H1 (cell line): ENCODE measurements at regions not wholly inside any gene's neighbourhood (a gene's known extent, or its start where the extent isn't known, plus 50 kb on each side); places are given as distances from the start of the nearest gene placed in this dataset.
A peak's percentile ranks its signal among the peaks of the same experiment; 100 is the strongest.

Source experiments
- CTCF ChIA-PET: fragments of 300-600 bp; sonication (Branson Sonifier 250); formaldehyde crosslinking; loops from one replicate; lab custom pipeline; 2021; ENCODE audit not compliant: partially characterized antibody; lab: Charles Lee
- POLR2A ChIA-PET: fragments of 300-600 bp; sonication (Branson Sonifier 250); formaldehyde crosslinking; loops from one replicate; lab custom pipeline; 2021; ENCODE audit warnings: inconsistent platforms; ENCODE audit not compliant: partially characterized antibody; lab: Charles Lee
- DNase-seq, 2 experiments: peaks; one replicate each; pipeline versions ENCODE4 v3.0.0 to v3.0.0-alpha.2; 2010 to 2022; ENCODE audit warnings: low spot score in 2 of 2, low read depth in 1 of 2, mixed read lengths in 1 of 2
- FAIRE-seq: peaks from 2 replicates; lab custom pipeline; 2011; peaks lifted over from hg19 to GRCh38; lab: Jason Lieb, UNC
- H2AFZ ChIP-seq: 2 replicates; pipeline ENCODE4 v1.8.1; 2012; ENCODE audit warnings: low read length, inconsistent platforms
- H2AK5ac ChIP-seq: 2 replicates; pipeline ENCODE4 v1.6.1; 2013; ENCODE audit warnings: low read depth, low read length
- H2BK120ac ChIP-seq: replicated peaks from 2 replicates; pipeline ENCODE3; 2013; ENCODE audit warnings: low read depth, low read length, inconsistent platforms
- H2BK12ac ChIP-seq: 2 replicates; pipeline ENCODE4 v1.6.1; 2013; ENCODE audit warnings: low read depth, low read length
- H2BK15ac ChIP-seq: 2 replicates; pipeline ENCODE4 v1.6.1; 2013; ENCODE audit warnings: low read length
- H2BK20ac ChIP-seq: 2 replicates; pipeline ENCODE4 v1.6.1; 2013; ENCODE audit warnings: low read length
- H2BK5ac ChIP-seq: 2 replicates; pipeline ENCODE4 v1.6.1; 2013; ENCODE audit warnings: low read depth, low read length
- H3K14ac ChIP-seq: 2 replicates; pipeline ENCODE4 v1.6.1; 2013; ENCODE audit warnings: inconsistent platforms; ENCODE audit not compliant: insufficient read length
- H3K18ac ChIP-seq: 2 replicates; pipeline ENCODE4 v1.6.1; 2013; ENCODE audit warnings: low read length; ENCODE audit errors: extremely low read depth
- H3K23ac ChIP-seq: 2 replicates; pipeline ENCODE4 v1.6.1; 2013; ENCODE audit warnings: inconsistent platforms; ENCODE audit not compliant: insufficient read length
- H3K23me2 ChIP-seq: 2 replicates; pipeline ENCODE4 v1.6.1; 2013; ENCODE audit warnings: low read depth, low read length
- H3K27ac ChIP-seq: 2 replicates; pipeline ENCODE4 v1.6.1; 2011; ENCODE audit warnings: low read depth, low read length, inconsistent platforms
- H3K27me3 ChIP-seq, 4 experiments: replicated peaks in 1 of 4; 1 replicate in 1 of 4; 2 replicates in 3 of 4; pipeline versions ENCODE4 v1.6.1 to v1.8.1; 2011 to 2013; ENCODE audit warnings: low read length in 3 of 4, mild to moderate bottlenecking in 3 of 4, inconsistent platforms in 2 of 4, mixed read lengths in 2 of 4, moderate library complexity in 1 of 4; ENCODE audit not compliant: control insufficient read depth in 3 of 4, insufficient read depth in 3 of 4; ENCODE audit errors: extremely low read depth in 1 of 4
- H3K36me3 ChIP-seq, 4 experiments: 2 replicates each; pipeline versions ENCODE4 v1.6.1 to v1.8.1; 2011 to 2013; ENCODE audit warnings: mild to moderate bottlenecking in 4 of 4, low read length in 3 of 4, moderate library complexity in 2 of 4, control low read depth in 1 of 4, inconsistent platforms in 1 of 4; ENCODE audit not compliant: insufficient read depth in 4 of 4, control insufficient read depth in 2 of 4
- H3K4ac ChIP-seq: replicated peaks from 2 replicates; pipeline ENCODE3; 2013; ENCODE audit warnings: low read length, low read depth, mixed read lengths, inconsistent platforms; ENCODE audit not compliant: insufficient read length
- H3K4me1 ChIP-seq, 4 experiments: replicated peaks in 1 of 4; 1 replicate in 1 of 4; 2 replicates in 3 of 4; pipeline versions ENCODE4 v1.6.1 to v1.8.1; 2011 to 2013; ENCODE audit warnings: low read length in 3 of 4, inconsistent platforms in 2 of 4, mixed read lengths in 1 of 4; ENCODE audit not compliant: insufficient read depth in 4 of 4, control insufficient read depth in 3 of 4
- H3K4me2 ChIP-seq, 2 experiments: 2 replicates each; pipeline versions ENCODE4 v1.6.1 to v1.8.1; 2011 to 2013; ENCODE audit warnings: low read depth in 2 of 2, low read length in 2 of 2, control low read depth in 1 of 2, inconsistent platforms in 1 of 2, mild to moderate bottlenecking in 1 of 2; ENCODE audit not compliant: insufficient read depth in 1 of 2
- H3K4me3 ChIP-seq, 4 experiments: fragments of 200-600, 300-600 bp in 1 of 4; sonication (generic), shearing (Covaris generic), sonication (Bioruptor Twin) in 1 of 4; 2 replicates each; pipeline versions ENCODE4 v1.5.1 to v1.8.1; 2011 to 2016; ENCODE audit warnings: low read length in 4 of 4, low read depth in 3 of 4, control low read depth in 2 of 4, inconsistent platforms in 2 of 4, mild to moderate bottlenecking in 2 of 4, mixed read lengths in 1 of 4, moderate library complexity in 1 of 4; ENCODE audit not compliant: insufficient read depth in 2 of 4; ENCODE audit errors: extremely low read depth in 1 of 4
- H3K56ac ChIP-seq: replicated peaks from 2 replicates; pipeline ENCODE3; 2013; ENCODE audit warnings: low read depth, mild to moderate bottlenecking, mixed read lengths, low read length, inconsistent platforms; ENCODE audit not compliant: insufficient read length
- H3K79me1 ChIP-seq: 2 replicates; pipeline ENCODE4 v1.6.1; 2013; ENCODE audit warnings: low read depth, low read length, control low read depth
- H3K79me2 ChIP-seq, 2 experiments: 2 replicates each; pipeline versions ENCODE4 v1.6.1 to v1.8.1; 2012 to 2013; ENCODE audit warnings: low read length in 2 of 2, mild to moderate bottlenecking in 2 of 2, inconsistent platforms in 1 of 2; ENCODE audit not compliant: insufficient read depth in 2 of 2, control insufficient read depth in 1 of 2
- H3K9ac ChIP-seq, 4 experiments: replicated peaks in 1 of 4; 1 replicate in 1 of 4; 2 replicates in 3 of 4; pipeline versions ENCODE4 v1.6.1 to v1.8.1; 2011 to 2013; ENCODE audit warnings: low read depth in 3 of 4, low read length in 3 of 4, control low read depth in 2 of 4, mild to moderate bottlenecking in 2 of 4, moderate library complexity in 2 of 4, inconsistent platforms in 1 of 4; ENCODE audit errors: extremely low read depth in 1 of 4
- H3K9me3 ChIP-seq, 2 experiments: 2 replicates each; pipeline versions ENCODE4 v1.6.1 to v1.8.1; 2012 to 2013; ENCODE audit warnings: mild to moderate bottlenecking in 2 of 2, moderate library complexity in 2 of 2, control low read depth in 1 of 2, inconsistent platforms in 1 of 2, low read depth in 1 of 2, low read length in 1 of 2, mixed read lengths in 1 of 2; ENCODE audit not compliant: insufficient read depth in 2 of 2
- H4K20me1 ChIP-seq, 2 experiments: replicated peaks in 1 of 2; 2 replicates each; pipeline versions ENCODE3 to v1.8.1; 2011 to 2013; ENCODE audit warnings: inconsistent platforms in 2 of 2, low read length in 2 of 2, mild to moderate bottlenecking in 1 of 2; ENCODE audit not compliant: insufficient read depth in 2 of 2, control insufficient read depth in 1 of 2
- H4K5ac ChIP-seq: 2 replicates; pipeline ENCODE4 v1.6.1; 2013; ENCODE audit warnings: low read length, low read depth, mixed read lengths, inconsistent platforms; ENCODE audit not compliant: insufficient read length
- H4K8ac ChIP-seq: 2 replicates; pipeline ENCODE4 v1.8.0; 2013; ENCODE audit warnings: mild to moderate bottlenecking, moderate library complexity, low read length, inconsistent platforms; ENCODE audit not compliant: insufficient read depth; ENCODE audit errors: extremely low read depth
- H4K91ac ChIP-seq: replicated peaks from 2 replicates; pipeline ENCODE3; 2013; ENCODE audit warnings: low read length, mixed read lengths, inconsistent platforms; ENCODE audit not compliant: insufficient read length
- BACH1 ChIP-seq: IDR thresholded peaks from 2 replicates; pipeline ENCODE4 v1.6.1; 2012; ENCODE audit warnings: low read length, improper control_type of control experiment
- BRCA1 ChIP-seq: IDR thresholded peaks from 2 replicates; pipeline ENCODE4 v1.6.1; 2012; ENCODE audit warnings: low read depth, low read length, improper control_type of control experiment
- CBX8 ChIP-seq: fragments of 300-800, 300-1000 bp; sonication (generic); IDR thresholded peaks from 2 replicates; pipeline ENCODE4 v1.7.1; 2016; ENCODE audit warnings: low read depth, low read length, borderline replicate concordance
- CHD2 ChIP-seq: IDR thresholded peaks from 2 replicates; pipeline ENCODE4 v1.6.1; 2012; ENCODE audit warnings: low read length, improper control_type of control experiment
- CTBP2 ChIP-seq: IDR thresholded peaks from 2 replicates; pipeline ENCODE4 v1.7.0; 2011; ENCODE audit warnings: borderline replicate concordance, mild to moderate bottlenecking, moderate library complexity, mixed read lengths, low read length; ENCODE audit not compliant: insufficient read depth, insufficient read length
- POU5F1 ChIP-seq: IDR thresholded peaks from 2 replicates; pipeline ENCODE4 v1.6.1; 2011; ENCODE audit warnings: low read depth, mild to moderate bottlenecking, low read length, moderate library complexity
- RAD21 ChIP-seq, 2 experiments: IDR thresholded peaks in 1 of 2; conservative IDR thresholded peaks in 1 of 2; 2 replicates each; pipeline ENCODE4 v1.6.1; 2011; ENCODE audit warnings: low read depth in 2 of 2, low read length in 2 of 2, improper control_type of control experiment in 1 of 2, inconsistent platforms in 1 of 2, mild to moderate bottlenecking in 1 of 2, moderate library complexity in 1 of 2
- SIRT6 ChIP-seq: IDR thresholded peaks from one replicate; pipeline ENCODE4 v1.7.1; 2012; ENCODE audit warnings: low read length, inconsistent platforms
- SP2 ChIP-seq: IDR thresholded peaks from 2 replicates; pipeline ENCODE4 v1.6.1; 2012; ENCODE audit warnings: mild to moderate bottlenecking, low read length, inconsistent platforms
- WGBS, 2 experiments: shearing (Covaris generic) in 1 of 2; methylation state at CpG; one replicate each; pipeline versions ENCODE4 v1.1.6 to v1.1.7; 2013 to 2015; ENCODE audit warnings: low lambda C conversion rate in 2 of 2, mixed read lengths in 2 of 2, inconsistent platforms in 1 of 2, low coverage in 1 of 2, missing lambda C conversion rate in 1 of 2; ENCODE audit not compliant: insufficient replicate concordance in 2 of 2, insufficient coverage in 1 of 2, insufficient read length in 1 of 2; ENCODE audit errors: extremely low coverage in 1 of 2, missing lambda C conversion rate in 1 of 2; 5-methylcytosine and 5-hydroxymethylcytosine counted together
- TF ChIP-seq, protein P1 (sequence below): IDR thresholded peaks from 2 replicates; pipeline ENCODE4 v1.6.1; 2011; ENCODE audit warnings: low read length, improper control_type of control experiment

- no peak overlapping the region for H3K23ac ChIP-seq
- H3K4me2 ChIP-seq: no peak overlapping the region
- 0 out of 2 replicates have a peak overlapping the region, but pooled peaks have one; percentile 56 for H2BK12ac ChIP-seq
- H4K5ac ChIP-seq: no peak overlapping the region
- H2AFZ ChIP-seq: no peak overlapping the region
- no peak overlapping the region for H2BK20ac ChIP-seq
- ChIA-PET CTCF (interaction anchor here (0.7 to 1.4 kb wide), 5 partner anchors 9 to 96 kb away, joined by 3 to 5 read pairs (median 4); no protein-coding TSS in a partner anchor), POLR2A (no interaction called here)
- peaks cover 0 to 5% of the 10 kb centered on the region in 2 experiments; a peak in 2 of 4 replicates for H3K9me3 ChIP-seq
- H3K27ac ChIP-seq: no peak overlapping the region
- no peak overlapping the region for H2AK5ac ChIP-seq
- H4K8ac ChIP-seq: no peak overlapping the region
- H3K79me1 ChIP-seq: no peaks in the 10 kb centered on the region
- no peak overlapping the region for H3K4me3 ChIP-seq
- no peak overlapping the region for H3K9ac ChIP-seq
- H3K27me3 ChIP-seq: no peaks in the 10 kb centered on the region
- H3K36me3 ChIP-seq: no peaks in the 10 kb centered on the region
- no peak overlapping the region for H4K91ac ChIP-seq
- FAIRE-seq (no peak), DNase-seq (peak in 1 of 2 experiments; percentile 39)
- H3K23me2 ChIP-seq: no peaks in the 10 kb centered on the region
- no peak overlapping the region for H3K14ac ChIP-seq
- no peaks in the 10 kb centered on the region for H4K20me1 ChIP-seq
- H2BK15ac ChIP-seq: no peak overlapping the region
- H2BK5ac ChIP-seq: 0 out of 2 replicates have a peak overlapping the region, but pooled peaks have one; percentile 24
- no peak overlapping the region for H3K4ac ChIP-seq
- no peak overlapping the region for H2BK120ac ChIP-seq
- no peak overlapping the region for H3K18ac ChIP-seq
- H3K4me1 ChIP-seq: peaks cover 0 to 9% (median 0%) of the 10 kb centered on the region in 4 experiments; a peak in 2 of 7 replicates
- no peak overlapping the region for H3K56ac ChIP-seq
- H3K79me2 ChIP-seq: no peaks in the 10 kb centered on the region
- 94% methylated on average over 15 of the region's 15 CpGs; no CpG with 5 or more reads in 1 of the 2 experiments for WGBS, 2 experiments
- TF ChIP-seq POU5F1 (no peak), CTBP2 (no peak), RAD21 (IDR thresholded peaks at IDR 0.05 in 1 of 2, conservative IDR thresholded peaks at IDR 0.05 in 1 of 2; ENCODE audit: low read depth in 2 of 2, low read length in 2 of 2) (no peak), SIRT6 (no peak), BACH1 (no peak), SP2 (no peak), CHD2 (no peak), BRCA1 (no peak), CBX8 (no peak)
- TF ChIP-seq, protein P1, sequence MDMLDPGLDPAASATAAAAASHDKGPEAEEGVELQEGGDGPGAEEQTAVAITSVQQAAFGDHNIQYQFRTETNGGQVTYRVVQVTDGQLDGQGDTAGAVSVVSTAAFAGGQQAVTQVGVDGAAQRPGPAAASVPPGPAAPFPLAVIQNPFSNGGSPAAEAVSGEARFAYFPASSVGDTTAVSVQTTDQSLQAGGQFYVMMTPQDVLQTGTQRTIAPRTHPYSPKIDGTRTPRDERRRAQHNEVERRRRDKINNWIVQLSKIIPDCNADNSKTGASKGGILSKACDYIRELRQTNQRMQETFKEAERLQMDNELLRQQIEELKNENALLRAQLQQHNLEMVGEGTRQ: no peak
Measured at GRCh38 chr5:1701216-1701864, 98.3 kb downstream of the MRPL36 start.
